ENCODE measurements at regions not wholly inside any gene's neighbourhood (a gene's known extent, or its start where the extent isn't known, plus 50 kb on each side); places are given as distances from the start of the nearest gene placed in this dataset.

DNA sequence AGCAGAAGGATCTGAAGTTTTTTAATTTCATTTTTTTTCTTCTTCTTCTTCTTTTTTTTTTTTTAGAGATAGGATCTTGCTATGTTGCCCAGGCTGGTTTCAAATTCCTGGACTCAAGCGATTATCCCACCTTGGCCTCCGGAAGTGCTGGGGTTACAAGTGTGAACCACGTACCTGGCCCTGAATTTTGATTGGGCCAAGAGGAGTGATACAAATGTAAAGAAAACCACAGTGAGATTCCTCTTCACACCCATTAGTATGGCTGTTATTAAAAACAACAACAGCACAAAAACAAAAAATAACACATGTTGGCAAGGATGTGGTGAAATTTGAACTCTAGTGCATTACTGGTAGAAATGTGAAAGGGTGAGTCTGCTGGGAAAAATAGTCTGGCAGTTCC is 79.1 kb downstream of the KLF4 start:
- no peak for DNase-seq
- Histone ChIP-seq H3K9me3 (ENCODE audit: control insufficient read depth in 1 of 2, low read length in 2 of 2) (no peaks in the 10 kb centered on the region), H3K36me3 (ENCODE audit: insufficient read depth, low read length) (no peaks in the 10 kb centered on the region), H3K4me3 (ENCODE audit: low read length in 2 of 2) (no peak overlapping the region), H3K4me1 (ENCODE audit: insufficient read depth, low read length) (no peaks in the 10 kb centered on the region), H3K27ac (ENCODE audit: low read depth, low read length) (no peak overlapping the region), H3K27me3 (ENCODE audit: insufficient read depth, low read length) (no peaks in the 10 kb centered on the region)
- Mint-ChIP-seq H3K27ac (no peak overlapping the region), H3K9me3 (peaks cover 0 to 3% (median 0%) of the 10 kb centered on the region in 8 donors), H3K4me3 (no peak overlapping the region), H3K36me3 (no peaks in the 10 kb centered on the region), H3K4me1 (no peaks in the 10 kb centered on the region), H3K27me3 (peaks cover 2 to 6% of the 10 kb centered on the region in 2 donors)
- ChIA-PET POLR2A (ENCODE audit: partially characterized antibody) (no interaction called here), CTCF (ENCODE audit: partially characterized antibody) (no interaction called here)
- intact Hi-C loops (cut with micrococcal nuclease): no loop called here

DNA sequence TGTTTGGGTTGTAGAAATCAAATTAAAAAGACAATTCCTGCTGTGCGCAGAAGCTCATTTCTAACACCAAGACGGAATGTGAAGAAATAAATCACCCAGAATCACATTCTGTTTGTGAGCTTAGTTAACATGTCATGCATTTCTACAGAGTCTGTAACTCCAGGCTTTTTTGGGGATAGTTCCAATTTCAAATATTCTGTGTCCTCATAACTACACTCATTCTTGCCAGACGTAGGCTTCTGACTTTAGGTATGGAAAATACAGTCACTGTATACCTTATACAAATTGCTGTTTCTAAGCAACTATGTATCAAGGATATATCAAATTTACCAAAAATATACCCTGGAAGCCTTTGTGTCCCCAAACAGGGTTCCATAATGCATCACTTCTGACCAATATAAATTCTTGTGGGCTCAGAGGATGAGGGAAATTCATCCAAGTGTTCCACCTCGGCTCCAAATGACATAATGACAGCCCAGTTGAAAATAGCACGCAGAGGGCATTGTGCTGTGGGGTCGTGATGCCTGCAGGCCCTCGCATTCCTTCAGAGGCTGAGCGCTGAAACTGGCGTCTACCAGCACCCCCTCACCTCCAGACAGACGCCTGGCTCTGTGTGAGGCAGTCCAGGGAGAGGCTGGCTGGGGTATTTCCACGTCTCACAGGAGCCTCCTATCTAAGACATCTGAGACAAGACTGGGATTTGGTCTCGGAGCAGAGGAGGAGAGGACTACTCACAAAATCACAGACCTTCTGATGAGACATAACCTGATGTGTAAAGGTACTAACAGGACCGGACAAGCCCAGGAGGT is 79.8 kb downstream of the KLF4 start:
- no peak overlapping the region for H3K4me3 Mint-ChIP-seq
- H3K9me3 Mint-ChIP-seq: peaks cover 0 to 3% (median 0%) of the 10 kb centered on the region in 8 donors
- POLR2A ChIA-PET (ENCODE audit: partially characterized antibody): no interaction called here
- no peaks in the 10 kb centered on the region for H3K36me3 Mint-ChIP-seq
- CTCF ChIA-PET (ENCODE audit: partially characterized antibody): interaction anchor here (1.2 kb wide), 1 partner anchor 16 kb away, joined by 5 read pairs; no protein-coding TSS in a partner anchor
- no peak overlapping the region for H3K27ac Mint-ChIP-seq
- no peak overlapping the region for H3K4me3 ChIP-seq (ENCODE audit: low read length in 2 of 2)
- DNase-seq: no peak
- peaks cover 2 to 6% of the 10 kb centered on the region in 2 donors for H3K27me3 Mint-ChIP-seq
- H3K36me3 ChIP-seq (ENCODE audit: insufficient read depth, low read length): no peaks in the 10 kb centered on the region
- intact Hi-C loops (cut with micrococcal nuclease): no loop called here
- H3K27me3 ChIP-seq (ENCODE audit: insufficient read depth, low read length): no peaks in the 10 kb centered on the region
- no peak overlapping the region for H3K27ac ChIP-seq (ENCODE audit: low read depth, low read length)
- H3K4me1 Mint-ChIP-seq: no peaks in the 10 kb centered on the region
- H3K4me1 ChIP-seq (ENCODE audit: insufficient read depth, low read length): no peaks in the 10 kb centered on the region
- no peaks in the 10 kb centered on the region for H3K9me3 ChIP-seq (ENCODE audit: control insufficient read depth in 1 of 2, low read length in 2 of 2)

- Histone ChIP-seq H3K27ac (ENCODE audit: low read depth, low read length) (no peak overlapping the region), H3K4me3 (ENCODE audit: low read length in 2 of 2) (no peak overlapping the region), H3K9me3 (ENCODE audit: control insufficient read depth in 1 of 2, low read length in 2 of 2) (no peaks in the 10 kb centered on the region), H3K27me3 (ENCODE audit: insufficient read depth, low read length) (no peaks in the 10 kb centered on the region), H3K36me3 (ENCODE audit: insufficient read depth, low read length) (no peaks in the 10 kb centered on the region), H3K4me1 (ENCODE audit: insufficient read depth, low read length) (no peaks in the 10 kb centered on the region)
- intact Hi-C loops (cut with micrococcal nuclease): no loop called here
- Mint-ChIP-seq H3K36me3 (no peaks in the 10 kb centered on the region), H3K27me3 (peaks cover 2% of the 10 kb centered on the region in 2 donors), H3K27ac (no peak overlapping the region), H3K9me3 (peaks cover 0 to 3% (median 0%) of the 10 kb centered on the region in 8 donors), H3K4me1 (no peaks in the 10 kb centered on the region), H3K4me3 (no peak overlapping the region)
- no peak for DNase-seq
- CTCF ChIA-PET (ENCODE audit: partially characterized antibody): no interaction called here
- POLR2A ChIA-PET (ENCODE audit: partially characterized antibody): no interaction called here
These were observed 81.9 kb downstream of the KLF4 start for GRCh38 chr9:107407675-107408074.

- POLR2A ChIA-PET (ENCODE audit: partially characterized antibody): no interaction called here
- no peaks in the 10 kb centered on the region for H3K4me1 ChIP-seq (ENCODE audit: insufficient read depth, low read length)
- CTCF ChIA-PET (ENCODE audit: partially characterized antibody): interaction anchor here (1.4 kb wide), 1 partner anchor 20 kb away, joined by 3 read pairs; no protein-coding TSS in a partner anchor
- Mint-ChIP-seq H3K36me3 (no peaks in the 10 kb centered on the region), H3K27ac (no peak overlapping the region), H3K4me3 (no peak overlapping the region), H3K4me1 (no peaks in the 10 kb centered on the region), H3K9me3 (no peaks in the 10 kb centered on the region), H3K27me3 (peaks cover 2 to 3% of the 10 kb centered on the region in 2 donors)
- H3K4me3 ChIP-seq (ENCODE audit: low read length in 2 of 2): no peak overlapping the region
- DNase-seq: no peak
- intact Hi-C loops (cut with micrococcal nuclease): no loop called here
- H3K27ac ChIP-seq (ENCODE audit: low read depth, low read length): no peak overlapping the region
- no peaks in the 10 kb centered on the region for H3K36me3 ChIP-seq (ENCODE audit: insufficient read depth, low read length)
- H3K9me3 ChIP-seq (ENCODE audit: control insufficient read depth in 1 of 2, low read length in 2 of 2): no peaks in the 10 kb centered on the region
- H3K27me3 ChIP-seq (ENCODE audit: insufficient read depth, low read length): no peaks in the 10 kb centered on the region
These were observed 84.1 kb downstream of the KLF4 start for GRCh38 chr9:107405511-107405910.

GRCh38 chr9:107404736-107405135 is 84.8 kb downstream of the KLF4 start:
- Mint-ChIP-seq H3K27me3 (peaks cover 2 to 3% of the 10 kb centered on the region in 2 donors), H3K4me3 (no peak overlapping the region), H3K9me3 (no peaks in the 10 kb centered on the region), H3K4me1 (no peaks in the 10 kb centered on the region), H3K36me3 (no peaks in the 10 kb centered on the region), H3K27ac (no peak overlapping the region)
- H3K4me3 ChIP-seq (ENCODE audit: low read length in 2 of 2): no peak overlapping the region
- POLR2A ChIA-PET (ENCODE audit: partially characterized antibody): no interaction called here
- CTCF ChIA-PET (ENCODE audit: partially characterized antibody): no interaction called here
- H3K36me3 ChIP-seq (ENCODE audit: insufficient read depth, low read length): no peaks in the 10 kb centered on the region
- intact Hi-C loops (cut with micrococcal nuclease): no loop called here
- H3K27me3 ChIP-seq (ENCODE audit: insufficient read depth, low read length): no peaks in the 10 kb centered on the region
- no peak overlapping the region for H3K27ac ChIP-seq (ENCODE audit: low read depth, low read length)
- DNase-seq: no peak
- no peaks in the 10 kb centered on the region for H3K9me3 ChIP-seq (ENCODE audit: control insufficient read depth in 1 of 2, low read length in 2 of 2)
- no peaks in the 10 kb centered on the region for H3K4me1 ChIP-seq (ENCODE audit: insufficient read depth, low read length)

- H3K27ac ChIP-seq (ENCODE audit: low read depth, low read length): no peak overlapping the region
- POLR2A ChIA-PET (ENCODE audit: partially characterized antibody): no interaction called here
- intact Hi-C loops (cut with micrococcal nuclease): no loop called here
- no peaks in the 10 kb centered on the region for H3K36me3 ChIP-seq (ENCODE audit: insufficient read depth, low read length)
- Mint-ChIP-seq H3K36me3 (no peaks in the 10 kb centered on the region), H3K27me3 (peaks cover 2 to 3% of the 10 kb centered on the region in 2 donors), H3K4me3 (no peak overlapping the region), H3K9me3 (no peaks in the 10 kb centered on the region), H3K27ac (no peak overlapping the region), H3K4me1 (no peaks in the 10 kb centered on the region)
- CTCF ChIA-PET (ENCODE audit: partially characterized antibody): no interaction called here
- H3K9me3 ChIP-seq (ENCODE audit: control insufficient read depth in 1 of 2, low read length in 2 of 2): no peaks in the 10 kb centered on the region
- H3K27me3 ChIP-seq (ENCODE audit: insufficient read depth, low read length): no peaks in the 10 kb centered on the region
- H3K4me3 ChIP-seq (ENCODE audit: low read length in 2 of 2): no peak overlapping the region
- no peak for DNase-seq
- no peaks in the 10 kb centered on the region for H3K4me1 ChIP-seq (ENCODE audit: insufficient read depth, low read length)
These were observed 85.4 kb downstream of the KLF4 start for GRCh38 chr9:107404161-107404560.

DNA sequence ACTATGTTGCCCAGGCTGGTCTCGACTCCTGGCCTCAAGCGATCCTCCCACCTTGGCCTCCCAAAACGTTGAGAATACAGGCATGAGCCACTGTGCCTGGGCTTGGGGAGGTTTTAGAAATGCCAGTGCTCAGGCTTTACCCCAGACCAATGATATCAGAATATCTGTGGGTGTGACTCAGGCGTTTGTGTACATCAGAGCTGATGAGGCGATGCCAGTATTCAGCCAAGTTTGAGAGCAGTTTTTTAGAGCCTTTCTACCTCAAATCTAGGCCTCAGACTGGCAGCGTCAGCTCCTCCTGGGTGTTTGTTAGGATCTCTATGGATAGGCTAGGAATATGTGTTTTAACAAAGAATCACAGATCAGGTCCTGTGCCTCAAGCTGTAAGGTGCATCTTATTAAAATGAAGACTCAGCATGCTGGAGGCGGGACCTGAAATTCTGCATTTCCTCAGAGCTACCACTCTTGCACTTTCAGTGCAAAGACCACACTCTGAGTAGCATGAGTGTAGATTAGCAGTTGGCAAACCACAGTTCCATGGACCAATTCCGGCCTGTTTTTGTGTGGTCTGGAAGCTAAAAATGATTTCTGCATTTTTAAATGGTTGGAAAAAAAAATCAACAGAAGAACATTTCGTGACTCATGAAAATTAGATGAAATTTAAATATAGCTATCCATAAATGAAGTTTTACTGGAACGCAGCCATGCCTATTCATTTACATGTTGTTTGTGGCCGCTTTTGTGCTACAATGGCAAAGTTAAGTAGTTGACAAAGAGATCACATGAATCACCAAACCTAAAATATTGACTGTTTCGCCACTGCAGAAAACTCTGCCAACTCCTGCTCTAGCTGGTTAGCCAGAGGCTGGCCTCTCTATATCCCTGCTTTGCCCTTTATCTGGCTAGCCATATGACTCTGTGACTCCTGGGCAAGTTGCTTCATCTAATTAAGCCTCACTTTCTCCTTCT is 92.2 kb downstream of the KLF4 start:
- no peaks in the 10 kb centered on the region for H3K36me3 Mint-ChIP-seq
- H3K4me1 Mint-ChIP-seq: no peaks in the 10 kb centered on the region
- no peak overlapping the region for H3K27ac Mint-ChIP-seq
- POLR2A ChIA-PET (ENCODE audit: partially characterized antibody): no interaction called here
- no peaks in the 10 kb centered on the region for H3K36me3 ChIP-seq (ENCODE audit: insufficient read depth, low read length)
- H3K4me3 ChIP-seq (ENCODE audit: low read length in 2 of 2): no peak overlapping the region
- no peak overlapping the region for H3K4me3 Mint-ChIP-seq
- H3K27ac ChIP-seq (ENCODE audit: low read depth, low read length): no peak overlapping the region
- H3K4me1 ChIP-seq (ENCODE audit: insufficient read depth, low read length): no peaks in the 10 kb centered on the region
- H3K27me3 ChIP-seq (ENCODE audit: insufficient read depth, low read length): no peaks in the 10 kb centered on the region
- CTCF ChIA-PET (ENCODE audit: partially characterized antibody): interaction anchor here (2.6 kb wide), 1 partner anchor 28 kb away, joined by 11 read pairs; no protein-coding TSS in a partner anchor
- no peaks in the 10 kb centered on the region for H3K9me3 Mint-ChIP-seq
- DNase-seq: no peak
- peaks cover 5 to 8% of the 10 kb centered on the region in 2 donors for H3K27me3 Mint-ChIP-seq
- intact Hi-C loops (cut with micrococcal nuclease): no loop called here
- H3K9me3 ChIP-seq (ENCODE audit: control insufficient read depth in 1 of 2, low read length in 2 of 2): no peaks in the 10 kb centered on the region
